ENCODE measurements at regions not wholly inside any gene's neighbourhood (a gene's known extent, or its start where the extent isn't known, plus 50 kb on each side); places are given as distances from the start of the nearest gene placed in this dataset.

DNA sequence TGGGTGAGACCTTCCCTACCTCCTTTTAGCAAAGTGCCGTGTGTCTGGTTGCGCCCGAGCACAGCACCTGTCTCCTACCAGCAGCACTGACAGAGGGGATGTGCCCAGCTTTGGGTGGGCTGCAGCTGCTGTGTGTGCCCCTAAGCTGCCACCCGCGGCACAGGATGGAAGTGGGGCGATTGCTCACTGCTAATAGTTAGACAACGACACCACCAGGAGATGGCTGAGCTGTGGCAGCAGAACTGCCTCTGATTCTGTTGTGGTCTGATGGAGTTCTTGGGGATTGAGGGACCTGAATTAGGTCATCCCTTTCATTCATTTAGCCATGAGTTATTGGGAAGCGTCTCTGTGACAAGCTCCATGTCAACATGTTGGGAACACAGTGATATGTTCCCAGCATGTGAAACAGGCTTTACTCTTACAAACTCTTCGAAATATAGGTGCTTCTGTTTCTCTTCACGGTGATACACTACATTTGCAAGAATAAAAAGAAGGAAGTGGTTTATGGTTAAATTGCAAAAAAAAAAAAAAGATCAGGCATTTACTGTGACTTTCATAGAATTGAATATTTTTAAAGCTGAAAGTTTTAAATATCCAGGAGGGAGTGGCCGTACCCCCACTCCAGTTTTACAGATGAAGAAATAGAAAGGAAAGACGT is 184.4 kb downstream of the MAF start:
- Mint-ChIP-seq H3K9me3 (no peaks in the 10 kb centered on the region), H3K27ac (no peak overlapping the region), H3K4me3 (peak overlapping the region; percentile 1), H3K36me3 (ENCODE audit: low read depth) (no peaks in the 10 kb centered on the region), H3K4me1 (peaks cover 20% of the 10 kb centered on the region), H3K27me3 (no peaks in the 10 kb centered on the region)
- ATAC-seq (no peak), DNase-seq (no peak)

DNA sequence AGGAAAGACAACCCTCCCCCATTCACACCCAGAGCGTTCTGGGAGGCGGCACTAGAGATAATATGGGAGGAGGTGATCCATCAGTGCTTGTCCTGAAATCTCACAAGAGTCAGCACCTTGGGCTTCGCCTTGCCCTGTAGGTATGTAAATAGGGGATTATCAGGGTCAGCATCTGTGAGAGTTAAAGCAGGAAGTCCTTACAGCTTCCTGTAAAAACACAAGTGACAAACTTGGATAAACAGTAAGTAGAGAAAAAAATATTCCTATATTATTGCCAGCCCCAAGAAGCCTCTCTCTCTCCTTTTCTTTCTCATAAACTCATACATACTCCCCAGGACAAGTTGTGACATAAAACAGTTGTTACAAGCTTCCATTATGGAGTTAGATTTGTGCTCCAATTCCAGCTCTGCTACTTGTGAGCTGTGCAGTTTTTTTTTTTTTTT is 187.7 kb downstream of the MAF start:
- no peak overlapping the region for H3K27ac Mint-ChIP-seq
- peaks cover 20% of the 10 kb centered on the region for H3K4me1 Mint-ChIP-seq

DNA sequence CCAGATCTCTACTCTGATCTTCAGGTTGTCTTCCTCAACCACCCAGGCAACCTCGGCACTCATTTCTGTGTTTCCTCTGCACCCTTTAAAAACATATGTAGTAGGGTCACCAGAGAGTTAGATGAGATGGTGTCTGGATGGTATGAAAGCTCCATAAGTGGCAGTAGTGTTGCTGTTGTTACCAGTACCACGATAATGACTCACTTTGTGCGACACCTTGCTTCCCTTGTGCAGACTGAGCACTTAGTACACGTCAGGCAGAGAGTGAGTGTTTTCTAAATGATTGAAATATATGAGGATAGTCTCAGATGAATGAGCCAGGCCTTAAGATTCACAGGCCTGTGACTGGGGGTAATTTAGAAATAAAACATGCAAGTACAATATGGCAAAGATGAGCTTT is 188.7 kb downstream of the MAF start:
- DNase-seq (no peak), ATAC-seq (peak; percentile 68)
- H3K27me3 Mint-ChIP-seq = peaks cover 4% of the 10 kb centered on the region
- no peak overlapping the region for H3K27ac Mint-ChIP-seq
- peaks cover 15% of the 10 kb centered on the region for H3K4me1 Mint-ChIP-seq
- H3K9me3 Mint-ChIP-seq = no peaks in the 10 kb centered on the region
- no peaks in the 10 kb centered on the region for H3K36me3 Mint-ChIP-seq (ENCODE audit: low read depth)
- no peak overlapping the region for H3K4me3 Mint-ChIP-seq

More for the DNA sequence above, 187.7 kb downstream of the MAF start:
- H3K4me3 Mint-ChIP-seq = no peak overlapping the region
- no peaks in the 10 kb centered on the region for H3K27me3 Mint-ChIP-seq
- no peak for DNase-seq
- H3K36me3 Mint-ChIP-seq (ENCODE audit: low read depth) = no peaks in the 10 kb centered on the region
- ATAC-seq = no peak
- no peaks in the 10 kb centered on the region for H3K9me3 Mint-ChIP-seq

DNA sequence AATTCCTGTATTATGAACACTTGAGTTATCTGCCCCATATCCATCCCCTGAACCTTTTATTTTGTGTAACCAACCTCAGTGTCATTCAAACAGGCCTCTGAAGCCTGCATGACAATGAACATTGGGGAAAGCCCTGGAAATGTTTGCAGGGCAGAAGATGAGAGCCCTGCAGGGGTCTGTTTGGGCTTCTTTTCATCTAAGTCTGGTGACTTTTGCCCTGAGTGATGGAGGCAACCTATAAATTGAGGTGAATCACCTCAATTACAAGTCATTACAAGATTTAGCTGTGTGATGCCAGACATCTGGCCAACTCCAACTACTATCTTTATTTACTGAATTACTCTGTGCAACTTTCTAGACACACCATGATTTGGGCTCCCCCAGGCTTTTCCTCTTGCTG is 189.2 kb downstream of the MAF start:
- H3K27ac Mint-ChIP-seq = no peak overlapping the region
- H3K9me3 Mint-ChIP-seq = no peaks in the 10 kb centered on the region
- H3K4me3 Mint-ChIP-seq = no peak overlapping the region
- peaks cover 11% of the 10 kb centered on the region for H3K4me1 Mint-ChIP-seq
- no peaks in the 10 kb centered on the region for H3K36me3 Mint-ChIP-seq (ENCODE audit: low read depth)
- DNase-seq (no peak), ATAC-seq (no peak)
- peaks cover 4% of the 10 kb centered on the region for H3K27me3 Mint-ChIP-seq

DNA sequence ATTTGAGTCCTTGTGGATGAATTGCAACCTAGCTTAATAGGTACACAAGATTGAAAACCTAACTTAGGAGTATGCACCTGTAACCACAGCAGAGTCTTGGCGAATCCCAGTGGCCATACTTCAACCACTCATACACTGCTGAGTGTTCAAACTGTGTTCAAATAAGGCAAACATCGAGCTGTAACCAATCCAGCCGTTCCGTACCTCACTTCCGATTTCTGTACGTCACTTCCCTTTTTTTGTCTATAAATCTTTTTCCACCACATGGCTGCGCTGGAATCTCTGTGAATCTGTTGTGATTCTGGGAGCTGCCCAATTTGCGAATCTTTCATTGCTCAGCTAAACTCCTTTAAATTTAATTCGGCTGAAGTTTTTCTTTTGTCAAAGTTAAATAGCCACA is 190.6 kb downstream of the MAF start:
- DNase-seq (no peak), ATAC-seq (no peak)
- Mint-ChIP-seq H3K36me3 (ENCODE audit: low read depth) (no peaks in the 10 kb centered on the region), H3K4me3 (no peak overlapping the region), H3K4me1 (peaks cover 4% of the 10 kb centered on the region), H3K27ac (no peak overlapping the region), H3K27me3 (peaks cover 4% of the 10 kb centered on the region), H3K9me3 (no peaks in the 10 kb centered on the region)

DNA sequence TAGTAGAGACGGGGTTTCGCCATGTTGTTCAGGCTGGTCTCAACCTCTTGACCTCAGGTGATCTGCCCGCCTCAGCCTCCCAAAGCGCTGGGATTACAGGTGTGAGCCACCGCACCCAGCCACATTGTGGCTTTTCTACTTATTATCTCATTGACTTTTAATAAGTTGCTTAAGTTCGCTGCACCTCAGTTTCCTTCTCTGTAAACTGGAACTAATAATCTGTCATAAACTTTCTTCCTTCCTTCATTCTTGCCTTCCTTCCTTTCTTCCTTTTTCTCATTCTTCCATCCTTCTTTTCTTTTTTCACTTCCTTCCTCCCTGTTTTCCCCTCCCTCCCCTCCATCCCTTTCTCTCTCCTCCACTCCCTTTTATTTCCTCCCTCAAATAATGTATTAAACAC is 192.2 kb downstream of the MAF start:
- DNase-seq = no peak
- Mint-ChIP-seq H3K36me3 (ENCODE audit: low read depth) (no peaks in the 10 kb centered on the region), H3K27ac (no peak overlapping the region), H3K9me3 (no peaks in the 10 kb centered on the region), H3K4me1 (peaks cover 4% of the 10 kb centered on the region), H3K4me3 (no peak overlapping the region), H3K27me3 (peaks cover 4% of the 10 kb centered on the region)
- ATAC-seq = no peak

DNA sequence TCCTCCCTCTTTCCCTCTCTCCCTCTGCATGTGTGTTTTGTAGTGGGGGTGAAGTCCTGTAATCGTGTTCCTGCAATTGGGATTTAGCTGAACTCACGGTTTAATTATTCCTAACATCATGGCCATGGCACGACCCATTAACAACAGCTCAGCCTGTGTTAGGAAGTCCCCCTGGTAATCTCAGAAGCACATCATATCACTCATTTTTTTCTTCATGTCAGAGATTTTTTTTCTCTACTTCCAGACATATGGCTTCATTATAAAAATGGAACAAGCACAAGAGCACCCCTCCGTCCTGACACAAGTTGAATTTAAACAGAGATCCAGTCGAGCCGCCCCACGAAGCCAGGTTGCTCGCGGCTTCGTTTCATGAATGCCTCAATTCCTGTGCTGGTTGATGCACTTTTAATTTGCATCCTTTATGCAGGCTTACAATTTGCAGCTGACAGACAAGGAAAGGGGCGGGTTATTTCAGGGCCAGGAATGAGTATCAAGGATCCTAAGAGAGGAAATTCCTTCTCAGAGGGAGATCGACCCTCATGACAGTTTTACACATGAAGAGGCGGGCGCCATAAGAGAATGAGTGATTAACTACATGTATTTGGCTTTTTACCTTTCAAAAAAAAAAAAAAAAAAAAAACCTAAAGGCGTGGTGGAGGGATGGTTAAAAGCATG is 192.9 kb downstream of the MAF start:
- DNase-seq = no peak
- no peak overlapping the region for H3K27ac Mint-ChIP-seq

DNA sequence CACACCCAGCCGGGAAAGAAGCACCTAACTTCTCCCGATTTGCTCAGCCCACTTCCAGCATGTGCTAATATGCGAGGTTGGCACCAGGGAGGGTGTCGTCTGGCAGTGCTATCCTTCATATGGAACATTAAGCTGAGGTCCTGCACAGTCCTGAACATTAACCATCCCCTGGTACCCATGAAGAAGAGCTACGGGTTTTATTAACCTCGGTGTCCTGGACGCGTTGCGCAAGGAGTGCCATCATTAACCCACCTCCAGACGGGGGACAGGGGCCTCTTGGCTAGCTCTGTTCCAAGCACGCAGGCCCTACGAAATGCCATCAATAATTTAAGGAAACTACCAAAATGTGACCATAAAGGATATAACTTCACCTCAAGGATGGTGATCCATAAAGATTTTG is 193.5 kb downstream of the MAF start:
- Mint-ChIP-seq H3K36me3 (ENCODE audit: low read depth) (no peaks in the 10 kb centered on the region), H3K4me3 (no peak overlapping the region), H3K9me3 (no peaks in the 10 kb centered on the region), H3K4me1 (peaks cover 4% of the 10 kb centered on the region), H3K27ac (no peak overlapping the region), H3K27me3 (peaks cover 4% of the 10 kb centered on the region)
- no peak for DNase-seq
- ATAC-seq = no peak

More for the DNA sequence above, 192.9 kb downstream of the MAF start:
- Mint-ChIP-seq H3K4me3 (no peak overlapping the region), H3K27me3 (peaks cover 4% of the 10 kb centered on the region), H3K4me1 (peaks cover 4% of the 10 kb centered on the region), H3K36me3 (ENCODE audit: low read depth) (no peaks in the 10 kb centered on the region), H3K9me3 (no peaks in the 10 kb centered on the region)
- no peak for ATAC-seq

DNA sequence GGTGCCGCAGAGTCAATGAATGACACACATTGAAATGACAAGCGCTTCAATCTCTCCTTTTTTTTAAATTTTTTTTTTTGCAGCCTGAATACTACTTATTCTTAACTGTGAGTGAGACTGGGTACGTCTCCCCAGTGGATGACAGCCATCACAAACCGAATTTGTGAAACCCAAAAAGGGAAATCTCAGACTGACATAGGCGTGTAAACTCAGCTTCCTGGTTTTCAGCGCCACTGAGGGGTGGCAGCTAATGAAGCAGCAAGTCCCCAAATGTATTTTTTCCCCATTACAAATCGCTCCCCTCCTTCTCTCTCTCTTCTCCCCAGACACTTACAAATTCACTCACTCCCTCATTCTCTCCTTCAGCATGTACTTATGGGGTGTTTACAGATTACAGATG is 196.0 kb downstream of the MAF start:
- DNase-seq (no peak), ATAC-seq (no peak)
- Mint-ChIP-seq H3K27me3 (peaks cover 4% of the 10 kb centered on the region), H3K27ac (no peak overlapping the region), H3K4me3 (no peak overlapping the region), H3K36me3 (ENCODE audit: low read depth) (no peaks in the 10 kb centered on the region), H3K4me1 (no peaks in the 10 kb centered on the region), H3K9me3 (no peaks in the 10 kb centered on the region)

DNA sequence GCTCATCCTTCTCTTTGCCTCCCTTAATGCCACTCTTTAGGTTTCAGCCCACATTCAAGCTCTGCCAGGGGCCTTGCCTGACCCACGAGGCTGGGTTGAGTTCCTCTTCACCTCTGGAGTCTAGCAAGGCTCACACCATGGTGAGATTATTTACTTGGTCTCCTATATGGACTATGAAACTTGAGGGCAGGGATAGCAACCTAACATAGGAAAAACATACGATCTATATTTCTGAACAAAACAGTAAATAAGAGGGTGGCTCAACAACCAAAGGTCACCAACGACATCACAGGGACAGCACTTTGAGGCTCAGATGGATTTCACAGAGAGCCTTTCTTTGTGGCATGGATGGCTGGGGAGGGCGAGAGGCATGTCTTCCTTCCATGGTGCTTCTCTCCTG is 197.0 kb downstream of the MAF start:
- Mint-ChIP-seq H3K4me3 (no peak overlapping the region), H3K9me3 (no peaks in the 10 kb centered on the region), H3K27me3 (peaks cover 4% of the 10 kb centered on the region), H3K4me1 (no peaks in the 10 kb centered on the region), H3K36me3 (ENCODE audit: low read depth) (no peaks in the 10 kb centered on the region), H3K27ac (no peak overlapping the region)
- ATAC-seq (no peak), DNase-seq (no peak)

DNA sequence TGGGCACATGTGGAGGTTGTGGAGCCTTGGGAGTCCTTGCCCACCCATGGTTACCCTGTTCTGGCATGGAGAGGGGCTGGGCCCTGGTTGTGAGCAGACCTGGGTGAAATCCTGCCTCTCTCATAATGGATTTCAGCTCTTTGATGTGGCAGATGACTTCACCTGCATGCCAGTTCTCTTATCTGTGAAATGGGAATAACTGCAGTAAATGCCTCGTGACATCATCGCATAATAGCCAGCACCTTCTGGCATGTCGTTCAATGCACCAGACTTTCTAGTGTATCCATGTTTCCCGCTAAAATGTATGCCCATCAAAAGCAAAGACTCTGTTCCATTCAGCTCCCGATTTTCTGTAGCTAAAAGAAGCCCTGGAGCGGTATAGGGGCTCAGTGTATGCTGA is 197.6 kb downstream of the MAF start:
- Mint-ChIP-seq H3K9me3 (no peaks in the 10 kb centered on the region), H3K4me1 (no peaks in the 10 kb centered on the region), H3K4me3 (no peak overlapping the region), H3K36me3 (ENCODE audit: low read depth) (no peaks in the 10 kb centered on the region), H3K27ac (no peak overlapping the region), H3K27me3 (peaks cover 4% of the 10 kb centered on the region)
- ATAC-seq (no peak), DNase-seq (no peak)

DNA sequence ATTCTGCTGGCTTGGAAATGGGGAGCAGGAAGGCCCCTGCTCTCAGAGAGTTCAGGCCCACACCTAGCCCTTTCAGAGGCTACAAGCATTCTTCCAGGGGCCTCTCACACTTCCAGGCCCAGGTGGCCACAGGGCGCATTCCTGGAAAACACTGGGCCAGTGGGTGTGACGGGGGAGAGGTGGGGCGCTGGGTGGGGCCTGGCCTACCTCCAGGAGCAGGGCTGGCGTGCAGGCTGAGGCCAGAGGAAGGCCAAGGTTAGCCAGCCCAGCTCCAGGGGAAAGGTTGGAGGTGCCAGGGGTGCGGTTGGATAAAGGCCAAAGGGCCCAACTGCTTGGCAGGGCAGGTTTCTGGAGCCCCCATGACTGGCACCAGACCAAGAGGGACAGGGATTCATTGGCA is 198.2 kb downstream of the MAF start:
- no peak overlapping the region for H3K27ac Mint-ChIP-seq
- no peaks in the 10 kb centered on the region for H3K4me1 Mint-ChIP-seq
- no peak overlapping the region for H3K4me3 Mint-ChIP-seq
- H3K36me3 Mint-ChIP-seq (ENCODE audit: low read depth) = no peaks in the 10 kb centered on the region
- H3K27me3 Mint-ChIP-seq = peaks cover under 1% of the 10 kb centered on the region
- no peak for DNase-seq
- no peaks in the 10 kb centered on the region for H3K9me3 Mint-ChIP-seq
- no peak for ATAC-seq

DNA sequence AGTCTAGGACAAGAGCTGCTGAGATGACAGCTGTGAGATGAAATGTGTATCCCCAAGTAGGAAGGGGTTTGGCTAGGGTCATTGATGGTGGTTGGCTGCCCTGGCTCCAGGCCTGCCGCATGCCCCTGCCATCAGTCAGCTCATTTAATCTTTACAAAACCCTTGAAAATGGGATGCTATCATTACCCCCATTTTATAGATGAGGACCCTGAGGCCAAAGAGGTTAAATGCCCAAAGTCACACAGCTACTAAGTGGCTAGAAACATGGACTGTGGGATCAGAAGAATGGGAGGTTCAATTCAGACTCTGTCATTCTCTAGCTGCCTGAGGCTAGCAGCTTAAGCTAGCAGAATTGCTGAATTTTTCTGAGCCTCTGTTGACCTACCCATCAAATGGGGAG is 198.8 kb downstream of the MAF start:
- DNase-seq (no peak), ATAC-seq (no peak)
- Mint-ChIP-seq H3K36me3 (ENCODE audit: low read depth) (no peaks in the 10 kb centered on the region), H3K9me3 (no peaks in the 10 kb centered on the region), H3K4me3 (no peak overlapping the region), H3K27ac (no peak overlapping the region), H3K27me3 (no peaks in the 10 kb centered on the region), H3K4me1 (no peaks in the 10 kb centered on the region)

DNA sequence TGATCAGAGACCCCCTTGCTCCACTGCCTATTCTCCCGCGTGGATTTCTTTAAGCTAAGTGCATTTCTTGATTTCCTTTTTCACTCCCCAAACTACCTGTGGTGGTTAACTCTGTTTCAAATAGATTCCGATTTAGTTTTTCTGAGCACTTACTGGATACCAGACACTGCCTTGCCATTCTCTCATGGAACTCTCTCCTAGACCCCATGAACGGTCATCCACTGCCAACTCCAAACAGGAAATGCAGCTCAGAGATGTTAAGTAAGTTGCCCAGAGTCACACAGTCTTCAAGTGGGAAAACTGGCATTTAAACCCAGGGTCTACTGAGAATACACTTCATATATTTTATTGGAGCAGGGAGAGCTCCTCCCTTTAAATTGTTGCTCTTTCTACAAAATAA is 199.4 kb downstream of the MAF start:
- Mint-ChIP-seq H3K36me3 (ENCODE audit: low read depth) (no peaks in the 10 kb centered on the region), H3K27ac (no peak overlapping the region), H3K4me1 (no peaks in the 10 kb centered on the region), H3K9me3 (no peaks in the 10 kb centered on the region), H3K27me3 (no peaks in the 10 kb centered on the region), H3K4me3 (no peak overlapping the region)
- ATAC-seq = no peak
- DNase-seq = no peak

DNA sequence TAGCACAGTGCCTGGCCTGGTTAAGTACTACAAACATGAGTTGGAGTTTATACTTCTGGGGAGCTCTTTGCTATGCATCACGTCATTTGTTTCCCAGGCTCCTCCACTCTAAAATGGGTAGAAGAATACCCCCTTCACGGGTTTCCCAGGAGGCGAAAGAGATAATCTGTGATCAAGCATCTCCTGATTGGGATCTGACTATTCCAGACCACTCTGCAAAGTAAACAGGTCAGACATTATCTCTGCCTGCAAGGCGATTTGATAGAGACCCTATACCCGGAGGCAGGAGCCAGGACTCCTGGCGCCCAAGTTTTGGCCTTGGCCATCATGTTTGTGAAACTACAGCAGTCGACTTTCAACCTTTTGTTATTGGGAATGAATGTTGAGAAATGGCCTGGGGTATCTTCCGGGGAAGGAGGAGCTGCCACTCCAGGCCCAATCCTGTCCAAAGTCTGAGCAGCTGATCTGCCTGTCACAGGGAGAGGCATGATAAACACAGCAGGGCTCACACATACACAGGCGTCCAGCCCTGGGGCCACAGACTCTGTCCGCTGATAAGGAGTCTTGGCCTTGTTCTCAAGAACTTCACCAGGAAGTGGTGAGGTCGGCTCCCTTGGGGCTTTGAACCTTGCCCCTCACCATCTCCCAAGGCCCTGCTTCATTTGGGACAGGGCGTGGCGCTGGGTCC is 199.9 kb downstream of the MAF start:
- no peak for ATAC-seq
- H3K27ac Mint-ChIP-seq = no peak overlapping the region

More for the DNA sequence above, 199.9 kb downstream of the MAF start:
- Mint-ChIP-seq H3K36me3 (ENCODE audit: low read depth) (no peaks in the 10 kb centered on the region), H3K27me3 (no peaks in the 10 kb centered on the region), H3K4me1 (no peaks in the 10 kb centered on the region), H3K4me3 (no peak overlapping the region), H3K9me3 (no peaks in the 10 kb centered on the region)
- DNase-seq = no peak
